Ascending aorta (tissue), 2 donors: ENCODE measurements at regions not wholly inside any gene's neighbourhood (a gene's known extent, or its start where the extent isn't known, plus 50 kb on each side); places are given as distances from the start of the nearest gene placed in this dataset.

ENCODE experiments used
- DNase-seq, 2 donors: peaks; one replicate each; pipeline ENCODE4 v3.0.0-alpha.2; 2019; ENCODE audit warnings: low spot score in 2 of 2
- H3K27ac ChIP-seq, 2 donors: fragments of 200-600 bp; sonication (generic); one replicate each; pipeline ENCODE4 v1.5.1; 2016 to 2017; ENCODE audit warnings: mild to moderate bottlenecking in 1 of 2
- H3K27me3 ChIP-seq: fragments of 200-600 bp; sonication (generic); one replicate; pipeline ENCODE4 v1.5.1; 2017
- H3K36me3 ChIP-seq, 2 donors: fragments of 200-600 bp; sonication (generic); one replicate each; pipeline ENCODE4 v1.5.1; 2016
- H3K4me1 ChIP-seq, 2 donors: fragments of 200-600 bp; sonication (generic); one replicate each; pipeline ENCODE4 v1.5.1; 2016 to 2017; ENCODE audit warnings: mild to moderate bottlenecking in 1 of 2
- H3K4me3 ChIP-seq, 2 donors: fragments of 200-600 bp; sonication (generic); one replicate each; pipeline ENCODE4 v1.5.1; 2016 to 2017; ENCODE audit warnings: mild to moderate bottlenecking in 1 of 2
- H3K9me3 ChIP-seq, 2 donors: fragments of 200-600 bp; sonication (generic); one replicate each; pipeline ENCODE4 v1.5.1; 2016
- intact Hi-C: fragments of 100-400 bp; cut with DNase I; formaldehyde crosslinking; loops from one replicate; pipeline ENCODE4 v1.15.1; 2023
- TF ChIP-seq, protein P1 (sequence below), 3 experiments: fragments of 200-600 bp in 2 of 3; fragments of 450-650 bp in 1 of 3; sonication (generic) in 2 of 3; IDR thresholded peaks; one replicate each; pipeline ENCODE4 v1.5.1; 2016 to 2019; ENCODE audit warnings: antibody characterized with exemption in 3 of 3, mild to moderate bottlenecking in 1 of 3, moderate library complexity in 1 of 3

DNA sequence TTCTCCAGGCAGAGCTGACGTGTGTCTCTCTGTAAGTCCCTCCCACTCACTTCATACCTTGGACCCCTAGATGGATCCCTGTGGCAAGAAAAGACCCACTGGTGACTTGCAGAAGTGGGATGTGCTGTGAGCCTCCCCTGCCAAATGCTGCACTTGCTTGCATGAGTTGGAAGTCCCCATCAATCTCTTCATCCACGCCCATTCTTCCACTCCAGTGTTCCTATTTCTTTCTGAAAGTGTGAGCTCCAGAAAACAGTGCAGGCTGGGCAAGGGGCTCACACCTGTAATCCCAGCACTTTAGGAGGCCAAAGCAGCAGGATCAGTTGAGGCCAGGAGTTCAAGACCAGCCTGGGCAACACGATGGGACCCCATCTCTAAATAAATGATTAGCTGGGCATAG is 254.1 kb upstream of the IRF2BP2 start:
- no peaks in the 10 kb centered on the region for H3K36me3 ChIP-seq
- peak overlapping the region; percentile 80 to 89 for H3K27ac ChIP-seq
- H3K27me3 ChIP-seq, result no peaks in the 10 kb centered on the region
- peaks cover 0 to 33% of the 10 kb centered on the region in 2 donors for H3K4me1 ChIP-seq
- intact Hi-C loops, result loop anchor here (5.0 kb wide), 4 partner anchors 48 to 252 kb away; partner anchors contain the start of gene IRF2BP2
- TF ChIP-seq, protein P1, sequence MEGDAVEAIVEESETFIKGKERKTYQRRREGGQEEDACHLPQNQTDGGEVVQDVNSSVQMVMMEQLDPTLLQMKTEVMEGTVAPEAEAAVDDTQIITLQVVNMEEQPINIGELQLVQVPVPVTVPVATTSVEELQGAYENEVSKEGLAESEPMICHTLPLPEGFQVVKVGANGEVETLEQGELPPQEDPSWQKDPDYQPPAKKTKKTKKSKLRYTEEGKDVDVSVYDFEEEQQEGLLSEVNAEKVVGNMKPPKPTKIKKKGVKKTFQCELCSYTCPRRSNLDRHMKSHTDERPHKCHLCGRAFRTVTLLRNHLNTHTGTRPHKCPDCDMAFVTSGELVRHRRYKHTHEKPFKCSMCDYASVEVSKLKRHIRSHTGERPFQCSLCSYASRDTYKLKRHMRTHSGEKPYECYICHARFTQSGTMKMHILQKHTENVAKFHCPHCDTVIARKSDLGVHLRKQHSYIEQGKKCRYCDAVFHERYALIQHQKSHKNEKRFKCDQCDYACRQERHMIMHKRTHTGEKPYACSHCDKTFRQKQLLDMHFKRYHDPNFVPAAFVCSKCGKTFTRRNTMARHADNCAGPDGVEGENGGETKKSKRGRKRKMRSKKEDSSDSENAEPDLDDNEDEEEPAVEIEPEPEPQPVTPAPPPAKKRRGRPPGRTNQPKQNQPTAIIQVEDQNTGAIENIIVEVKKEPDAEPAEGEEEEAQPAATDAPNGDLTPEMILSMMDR (IDR thresholded peaks at IDR 0.05), result no peak
- DNase-seq, result no peak
- no peaks in the 10 kb centered on the region for H3K9me3 ChIP-seq
- H3K4me3 ChIP-seq, result no peak overlapping the region

DNA sequence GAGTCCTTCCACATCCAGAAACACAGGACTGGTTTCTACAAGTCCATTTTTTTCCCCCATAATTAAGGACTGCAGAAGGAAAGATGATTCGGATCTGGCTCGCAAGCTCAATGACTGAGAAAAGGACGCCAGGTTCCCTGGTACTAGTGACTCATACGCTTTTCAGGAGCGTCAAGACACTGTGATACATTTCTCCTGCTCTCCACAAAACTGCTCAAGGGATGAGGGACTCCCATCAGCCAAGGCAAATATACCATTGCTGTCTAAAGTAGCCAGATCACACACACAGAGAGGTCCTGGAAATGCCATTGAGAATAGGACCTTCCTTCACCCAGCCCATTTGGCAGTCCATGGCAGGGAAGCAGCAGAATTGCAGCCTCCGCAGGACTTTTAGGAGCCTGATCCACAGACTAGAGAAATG is 253.6 kb upstream of the IRF2BP2 start:
- H3K27ac ChIP-seq, result peak overlapping the region; percentile 80 to 89
- peaks cover 0 to 33% of the 10 kb centered on the region in 2 donors for H3K4me1 ChIP-seq
- H3K4me3 ChIP-seq, result no peak overlapping the region
- peak in 1 of 2 donors; percentile 82 for DNase-seq
- H3K27me3 ChIP-seq, result no peaks in the 10 kb centered on the region
- no peaks in the 10 kb centered on the region for H3K36me3 ChIP-seq
- no peaks in the 10 kb centered on the region for H3K9me3 ChIP-seq
- TF ChIP-seq, protein P1 (IDR thresholded peaks at IDR 0.05), result no peak
- intact Hi-C loops, result loop anchor here (5.0 kb wide), 4 partner anchors 49 to 251 kb away; partner anchors contain the start of gene IRF2BP2

DNA sequence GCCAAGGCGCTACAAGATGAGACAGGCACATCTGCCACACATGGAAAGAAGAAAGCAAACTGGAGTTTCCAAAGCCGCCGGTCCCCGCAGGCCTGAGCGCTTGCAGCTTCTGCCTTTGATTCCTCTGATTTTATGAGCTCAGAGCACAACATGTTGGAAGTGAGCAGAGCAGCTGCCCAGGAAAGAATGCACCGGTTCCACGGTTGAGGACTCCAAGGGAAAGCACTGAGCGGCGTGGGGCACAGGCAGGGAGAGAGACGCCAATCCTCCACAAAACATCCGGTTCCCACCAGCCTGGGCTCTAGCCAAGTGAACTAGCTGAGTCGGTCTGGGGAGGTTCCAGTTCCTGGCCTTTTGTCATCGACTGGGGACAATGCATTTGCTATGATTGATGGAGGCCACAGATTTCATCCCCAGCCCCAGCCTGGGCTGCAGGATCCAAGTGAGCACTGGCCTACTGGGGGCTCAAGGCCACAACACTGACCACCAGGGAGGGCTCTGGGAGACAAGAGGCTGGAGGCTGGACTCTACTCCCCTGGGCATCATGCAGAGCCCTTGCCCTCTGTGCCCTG is 253.1 kb upstream of the IRF2BP2 start:
- H3K4me1 ChIP-seq, result peaks cover 0 to 33% of the 10 kb centered on the region in 2 donors
- H3K27me3 ChIP-seq, result no peaks in the 10 kb centered on the region
- DNase-seq, result peak; percentile 48 to 88
- no peaks in the 10 kb centered on the region for H3K36me3 ChIP-seq
- peak overlapping the region in 1 of 2 donors; percentile 29 for H3K4me3 ChIP-seq
- H3K27ac ChIP-seq, result peak overlapping the region; percentile 80 to 89
- TF ChIP-seq, protein P1 (IDR thresholded peaks at IDR 0.05), result no peak
- H3K9me3 ChIP-seq, result no peaks in the 10 kb centered on the region
- intact Hi-C loops, result loop anchor here (5.0 kb wide), 4 partner anchors 49 to 251 kb away; partner anchors contain the start of gene IRF2BP2

DNA sequence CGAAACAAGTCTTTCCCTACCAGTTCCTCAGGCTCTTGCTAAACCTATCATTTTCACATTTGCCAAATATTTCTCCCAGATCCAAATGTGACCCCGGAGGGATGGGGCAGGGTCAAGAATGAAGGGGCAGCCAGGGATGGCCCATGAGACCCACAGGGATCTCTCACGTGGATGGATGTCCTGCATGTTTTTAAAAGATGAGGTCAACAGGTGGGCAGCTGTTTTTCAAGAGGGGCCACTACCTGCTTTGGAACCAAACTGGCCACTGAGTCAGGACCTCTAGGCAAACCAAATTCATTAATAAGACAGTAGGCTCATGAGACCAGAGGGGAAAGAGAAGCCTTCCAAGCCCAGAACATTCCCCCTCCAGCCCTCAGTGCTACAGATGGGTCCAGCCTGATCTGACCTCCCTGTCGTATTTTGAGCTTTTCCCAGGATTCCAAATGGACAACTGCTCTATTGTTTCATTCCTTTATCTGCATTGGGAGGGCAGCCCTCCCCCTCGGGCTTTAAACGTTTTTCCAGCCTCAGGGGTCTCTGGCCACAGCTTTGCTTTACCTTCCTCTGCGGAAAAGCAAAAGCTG is 252.5 kb upstream of the IRF2BP2 start:
- intact Hi-C loops, result loop anchor here (5.0 kb wide), 4 partner anchors 50 to 250 kb away; partner anchors contain the start of gene IRF2BP2
- peaks cover 0 to 30% of the 10 kb centered on the region in 2 donors for H3K4me1 ChIP-seq
- DNase-seq, result no peak
- H3K4me3 ChIP-seq, result peak overlapping the region in 1 of 2 donors; percentile 29
- H3K36me3 ChIP-seq, result no peaks in the 10 kb centered on the region
- H3K27me3 ChIP-seq, result no peaks in the 10 kb centered on the region
- H3K27ac ChIP-seq, result peak overlapping the region; percentile 80 to 89
- TF ChIP-seq, protein P1 (IDR thresholded peaks at IDR 0.05), result no peak
- H3K9me3 ChIP-seq, result no peaks in the 10 kb centered on the region

DNA sequence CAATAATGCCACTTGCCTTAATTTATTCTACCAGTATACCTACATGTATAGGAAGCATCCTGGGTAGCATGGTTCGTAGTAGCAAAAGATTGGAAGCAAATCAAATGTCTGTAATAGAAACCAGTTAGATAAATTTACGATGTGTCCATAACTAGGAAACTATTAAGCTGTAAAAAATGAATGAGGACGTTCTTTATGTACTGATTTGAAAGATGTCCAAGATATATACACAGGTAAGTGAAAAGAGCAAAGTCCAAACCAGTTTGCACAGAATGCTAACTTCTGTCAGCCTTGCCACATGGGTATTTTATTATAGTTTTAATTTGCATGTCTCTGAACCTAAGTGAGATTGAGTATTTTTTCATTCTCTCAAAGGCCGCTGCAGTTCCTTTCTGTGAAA is 251.8 kb upstream of the IRF2BP2 start:
- H3K4me3 ChIP-seq, result no peak overlapping the region
- H3K27me3 ChIP-seq, result no peaks in the 10 kb centered on the region
- H3K9me3 ChIP-seq, result no peaks in the 10 kb centered on the region
- TF ChIP-seq, protein P1 (IDR thresholded peaks at IDR 0.05), result no peak
- intact Hi-C loops, result loop anchor here (5.0 kb wide), 4 partner anchors 51 to 249 kb away; partner anchors contain the start of gene IRF2BP2
- H3K4me1 ChIP-seq, result peaks cover 0 to 28% of the 10 kb centered on the region in 2 donors
- no peaks in the 10 kb centered on the region for H3K36me3 ChIP-seq
- no peak overlapping the region for H3K27ac ChIP-seq
- DNase-seq, result no peak
